Stimulated activated effector memory CD8-positive, alpha-beta T cell treated with anti-CD3 and anti-CD28 coated beads, Interleukin-12 subunit alpha, Interleukin-12 subunit beta, amount 100 ng/mL, for 72 hours (primary cell): ENCODE measurements at regions not wholly inside any gene's neighbourhood (a gene's known extent, or its start where the extent isn't known, plus 50 kb on each side); places are given as distances from the start of the nearest gene placed in this dataset.
"Not testable (repeated sequence)": the region's sequence is repeated elsewhere in the genome, so short reads cannot be mapped to it uniquely, and the experiment has no call there.

Experiments
- ATAC-seq: fragments of 150-1000 bp; cut with Tn5 transposase; 2 replicates; pipeline ENCODE4 v1.10.0; 2021
- DNase-seq, 2 donors: peaks; one replicate each; pipeline ENCODE4 v3.0.0; 2021 to 2022; ENCODE audit warnings: low spot score in 2 of 2
- H3K27ac Mint-ChIP-seq: one replicate; pipeline ENCODE4 v1.8.0; 2022; ENCODE audit warnings: mild to moderate bottlenecking, mixed read lengths
- H3K36me3 Mint-ChIP-seq: one replicate; pipeline ENCODE4 v1.8.0; 2022; ENCODE audit warnings: mild to moderate bottlenecking, mixed read lengths
- H3K4me1 Mint-ChIP-seq: one replicate; pipeline ENCODE4 v1.8.0; 2022; ENCODE audit warnings: mixed read lengths
- H3K4me3 Mint-ChIP-seq: one replicate; pipeline ENCODE4 v1.8.0; 2022; ENCODE audit warnings: mild to moderate bottlenecking, mixed read lengths
- H3K9me3 Mint-ChIP-seq: one replicate; pipeline ENCODE4 v1.8.0; 2022; ENCODE audit warnings: mixed read lengths

DNA sequence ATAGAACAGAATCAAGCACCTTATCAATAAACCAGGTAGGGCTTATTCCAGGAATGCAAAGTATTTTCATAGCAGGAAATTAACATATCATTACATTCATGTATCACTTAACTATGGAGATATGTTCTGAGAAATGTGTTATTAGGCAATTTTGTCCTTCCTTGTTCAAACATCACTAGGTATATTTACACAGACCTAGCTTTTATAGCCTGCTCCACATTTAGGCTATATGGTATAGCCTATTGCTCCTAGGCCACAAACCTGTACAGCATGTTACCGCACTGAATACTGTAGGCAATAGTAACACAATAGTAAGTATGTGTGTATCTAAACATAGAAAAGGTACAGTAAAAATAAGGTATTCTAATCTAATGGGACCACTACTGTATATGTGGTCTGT, 82.8 kb upstream of the KCTD1 start:
- Mint-ChIP-seq H3K4me3 (no peak overlapping the region), H3K4me1 (no peaks in the 10 kb centered on the region), H3K27ac (no peak overlapping the region), H3K36me3 (no peaks in the 10 kb centered on the region), H3K9me3 (no peaks in the 10 kb centered on the region)
- DNase-seq (no peak), ATAC-seq (no peak)

DNA sequence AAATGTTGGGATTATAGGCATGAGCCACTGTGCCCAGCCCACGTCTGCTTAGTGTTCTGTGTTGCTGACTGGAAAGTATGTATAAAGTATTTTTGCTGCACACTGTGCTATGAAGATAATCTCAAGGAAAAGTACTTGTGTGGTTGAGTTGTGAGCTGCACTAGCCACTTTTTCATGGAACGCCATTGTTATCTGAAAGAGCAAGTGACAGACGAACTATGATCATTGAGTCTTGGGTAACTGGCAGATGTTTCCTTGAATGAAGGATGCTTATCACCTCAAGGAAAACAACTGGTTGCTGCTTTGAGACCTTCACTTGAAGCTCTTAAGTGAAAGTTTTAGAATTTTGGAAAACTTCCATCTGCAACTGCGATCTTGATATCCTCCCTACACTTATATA, 82.2 kb upstream of the KCTD1 start:
- H3K4me1 Mint-ChIP-seq: no peaks in the 10 kb centered on the region
- H3K4me3 Mint-ChIP-seq: no peak overlapping the region
- peaks cover 2% of the 10 kb centered on the region for H3K9me3 Mint-ChIP-seq
- H3K27ac Mint-ChIP-seq: no peak overlapping the region
- ATAC-seq: no peak
- no peaks in the 10 kb centered on the region for H3K36me3 Mint-ChIP-seq
- DNase-seq: no peak

DNA sequence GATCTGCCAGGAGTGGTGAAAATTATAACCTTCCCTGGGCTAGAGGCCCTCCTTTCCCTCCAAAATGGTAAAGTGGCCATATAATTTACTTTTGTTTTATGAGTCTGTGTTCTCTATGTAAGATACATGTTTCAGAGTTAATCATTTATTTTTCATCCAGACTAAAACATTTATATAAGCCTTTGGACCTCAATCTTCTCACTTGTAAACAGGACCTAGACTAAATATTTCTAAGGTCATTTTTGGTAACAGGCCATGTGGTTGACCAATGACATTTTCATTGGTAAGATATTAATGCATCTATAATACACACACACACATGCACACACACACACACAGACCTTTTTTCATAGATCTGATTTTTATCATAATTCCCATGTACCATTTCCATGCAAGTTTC, 79.7 kb upstream of the KCTD1 start:
- no peak for ATAC-seq
- no peak for DNase-seq
- Mint-ChIP-seq H3K4me3 (no peak overlapping the region), H3K4me1 (no peaks in the 10 kb centered on the region), H3K9me3 (peaks cover 17% of the 10 kb centered on the region), H3K36me3 (no peaks in the 10 kb centered on the region), H3K27ac (no peak overlapping the region)

DNA sequence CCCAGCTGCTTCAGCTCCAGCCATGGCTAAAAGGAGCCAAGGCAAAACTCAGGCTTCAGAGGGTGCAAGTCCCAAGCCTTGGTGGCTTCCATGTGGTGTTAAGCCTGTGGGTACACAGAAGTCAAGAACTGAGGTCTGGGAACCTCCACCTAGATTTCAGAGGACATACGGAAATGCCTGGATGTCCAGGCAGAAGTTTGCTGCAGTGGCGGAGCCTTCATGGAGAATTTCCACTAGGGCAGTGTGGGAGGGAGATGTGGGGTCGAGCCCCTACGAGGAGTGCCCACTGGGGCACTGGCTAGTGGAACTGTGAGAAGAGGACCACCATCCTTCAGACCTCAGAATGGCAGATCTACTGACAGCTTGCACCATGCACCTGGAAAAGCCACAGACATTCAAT, 76.1 kb upstream of the KCTD1 start:
- ATAC-seq (no peak), DNase-seq (no peak)
- H3K4me3 Mint-ChIP-seq: no peak overlapping the region
- no peak overlapping the region for H3K27ac Mint-ChIP-seq
- H3K9me3 Mint-ChIP-seq: peaks cover 18% of the 10 kb centered on the region
- H3K36me3 Mint-ChIP-seq: no peaks in the 10 kb centered on the region
- no peaks in the 10 kb centered on the region for H3K4me1 Mint-ChIP-seq

DNA sequence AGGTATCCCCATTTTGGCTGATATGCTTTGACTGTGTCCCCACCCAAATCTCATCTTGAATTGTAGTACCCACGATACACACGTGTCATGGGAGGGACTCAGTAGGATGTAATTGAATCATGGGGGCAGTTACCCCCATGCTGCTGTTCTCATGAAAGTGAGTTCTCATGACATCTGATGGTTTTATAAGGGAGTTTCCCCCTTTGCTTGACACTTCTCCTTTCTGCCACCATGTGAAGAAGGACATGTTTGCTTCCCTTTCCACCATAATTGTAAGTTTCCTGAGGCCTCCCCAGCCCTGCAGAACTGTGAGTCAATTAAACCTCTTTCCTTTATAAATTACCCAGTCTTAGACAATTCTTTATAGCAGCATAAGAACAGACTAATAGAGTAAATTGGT, 75.0 kb upstream of the KCTD1 start:
- H3K36me3 Mint-ChIP-seq, ATAC-seq, H3K4me3 Mint-ChIP-seq, H3K4me1 Mint-ChIP-seq, H3K27ac Mint-ChIP-seq, DNase-seq: not testable (repeated sequence)
- peaks cover 18% of the 10 kb centered on the region for H3K9me3 Mint-ChIP-seq

DNA sequence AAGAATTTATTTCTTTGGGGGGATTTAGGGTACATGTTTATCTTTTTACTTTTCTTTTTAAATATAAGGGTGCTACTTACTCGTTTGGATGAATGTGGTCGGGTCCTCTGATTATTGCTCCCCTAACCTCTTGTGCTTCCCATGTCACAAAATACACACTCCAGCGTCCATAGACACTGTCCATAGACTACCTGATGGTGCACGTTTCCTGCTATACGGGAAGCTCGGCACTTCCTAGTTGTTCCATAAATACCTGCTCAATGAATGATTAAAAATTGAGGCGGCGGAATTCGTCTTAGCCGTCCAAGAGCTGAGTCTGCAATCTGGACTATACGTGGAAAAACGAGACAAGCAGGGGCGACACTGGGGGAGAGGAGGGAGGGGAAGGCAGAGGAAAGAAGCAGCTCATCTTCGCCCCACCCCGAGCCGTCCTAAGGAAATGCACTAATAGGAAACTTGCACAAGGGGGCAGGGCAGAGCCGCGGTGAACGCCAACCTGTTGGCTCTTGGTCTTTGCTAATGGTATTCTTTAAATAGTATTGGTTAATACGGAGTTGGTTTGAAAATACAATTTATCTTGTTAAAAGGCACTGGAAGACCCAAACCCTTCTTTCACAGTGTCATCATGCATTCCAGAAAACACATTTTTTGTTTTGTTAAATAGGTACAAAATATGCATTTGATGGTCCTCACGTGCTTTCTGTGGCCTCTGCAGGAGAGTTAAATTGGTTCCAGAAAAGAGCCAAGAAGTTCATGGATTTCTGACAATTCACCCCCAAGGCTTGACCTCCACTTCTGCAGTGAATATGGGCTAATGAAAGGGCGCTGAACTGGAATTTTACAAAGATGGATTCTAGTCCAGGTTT, 73.0 kb upstream of the KCTD1 start:
- peak; percentile 46 for ATAC-seq
- Mint-ChIP-seq H3K4me3 (no peak overlapping the region), H3K27ac (no peak overlapping the region), H3K36me3 (no peaks in the 10 kb centered on the region), H3K4me1 (no peaks in the 10 kb centered on the region), H3K9me3 (peaks cover 20% of the 10 kb centered on the region)
- DNase-seq: peak in 1 of 2 donors; percentile 50

DNA sequence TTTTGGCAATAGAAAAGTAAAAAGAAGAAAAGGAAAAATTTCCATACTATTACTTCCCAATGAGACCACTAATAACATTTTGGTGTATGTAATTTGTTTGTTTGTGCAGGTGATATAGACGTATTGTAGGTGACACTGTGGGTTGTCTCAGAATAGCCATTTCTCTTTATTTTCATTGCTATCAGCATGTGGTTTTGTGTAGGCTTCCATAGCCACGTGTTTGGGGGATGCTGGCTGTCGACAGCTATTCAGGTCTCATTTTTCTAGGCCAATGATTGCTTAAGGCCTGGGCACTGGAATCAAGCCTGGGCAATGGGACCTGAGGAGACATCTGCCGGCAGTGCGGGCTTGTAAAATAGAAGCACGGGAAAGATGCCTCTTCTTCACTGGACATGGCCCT, 71.0 kb upstream of the KCTD1 start:
- H3K9me3 Mint-ChIP-seq: peaks cover 12% of the 10 kb centered on the region
- DNase-seq (no peak), ATAC-seq (no peak)
- no peaks in the 10 kb centered on the region for H3K4me1 Mint-ChIP-seq
- H3K27ac Mint-ChIP-seq: no peak overlapping the region
- H3K4me3 Mint-ChIP-seq: no peak overlapping the region
- H3K36me3 Mint-ChIP-seq: no peaks in the 10 kb centered on the region

DNA sequence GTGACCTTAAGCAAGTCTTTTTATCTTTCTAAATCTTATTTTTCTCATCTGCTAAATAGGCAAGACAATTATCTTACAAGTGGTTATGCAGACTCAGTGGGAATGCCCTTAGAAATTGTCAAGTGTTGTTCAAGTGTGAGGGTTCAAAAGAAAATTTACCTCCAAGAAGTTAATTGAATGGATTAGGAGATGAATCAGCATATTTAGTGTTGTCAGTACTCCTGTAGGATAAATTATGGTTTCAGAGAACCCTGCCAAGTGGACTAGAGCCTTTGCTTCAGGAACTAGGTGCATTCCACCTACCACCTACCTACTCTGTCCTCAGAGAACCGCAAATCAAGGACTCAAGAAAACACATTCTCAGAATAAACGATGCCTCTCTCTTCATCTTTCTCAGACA, 69.8 kb upstream of the KCTD1 start:
- ATAC-seq: no peak
- Mint-ChIP-seq H3K4me3 (no peak overlapping the region), H3K9me3 (peaks cover 5% of the 10 kb centered on the region), H3K4me1 (no peaks in the 10 kb centered on the region), H3K36me3 (no peaks in the 10 kb centered on the region), H3K27ac (no peak overlapping the region)
- DNase-seq: no peak

DNA sequence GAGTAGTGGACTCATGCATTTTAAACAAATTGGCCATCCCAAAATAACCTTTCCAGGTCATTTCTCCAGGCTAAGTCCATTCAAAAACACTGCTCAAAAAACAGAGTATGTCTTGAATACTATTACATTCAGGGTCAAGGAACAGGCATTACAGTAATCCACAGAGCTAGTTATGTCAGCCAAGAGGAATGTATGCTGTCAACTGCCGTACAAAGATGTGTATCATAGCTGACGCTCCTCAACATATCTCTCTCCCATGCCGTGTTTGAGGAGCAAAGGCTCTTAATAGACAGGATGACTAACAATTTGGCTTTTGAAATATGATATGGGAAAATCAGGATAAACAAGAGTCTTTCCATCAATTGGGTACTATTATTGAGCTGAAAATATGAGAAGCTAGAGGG, 68.8 kb upstream of the KCTD1 start:
- no peak overlapping the region for H3K4me3 Mint-ChIP-seq
- no peaks in the 10 kb centered on the region for H3K36me3 Mint-ChIP-seq
- ATAC-seq (no peak), DNase-seq (no peak)
- peaks cover 2% of the 10 kb centered on the region for H3K9me3 Mint-ChIP-seq
- H3K27ac Mint-ChIP-seq: no peak overlapping the region
- no peaks in the 10 kb centered on the region for H3K4me1 Mint-ChIP-seq

DNA sequence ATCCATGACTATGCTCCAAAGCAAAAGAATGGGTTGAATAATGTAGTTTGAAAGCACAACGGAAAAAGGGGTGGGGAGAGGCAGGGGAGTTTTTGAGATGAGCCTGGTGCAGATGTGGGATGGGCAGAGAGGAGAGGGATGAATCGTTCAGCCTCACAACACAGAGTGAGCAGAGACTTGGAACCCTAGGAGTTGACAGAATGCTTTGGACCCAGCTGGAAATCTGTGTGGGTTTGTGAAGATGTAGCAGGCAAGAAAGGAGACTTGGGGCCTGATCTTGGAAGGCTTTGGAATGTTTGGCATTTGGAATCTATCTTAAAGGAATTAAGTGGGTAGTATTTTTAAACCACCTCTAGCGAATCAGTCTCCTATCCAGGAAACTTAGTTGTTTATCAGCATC, 66.0 kb upstream of the KCTD1 start:
- H3K36me3 Mint-ChIP-seq: no peaks in the 10 kb centered on the region
- H3K27ac Mint-ChIP-seq: no peak overlapping the region
- peaks cover 2% of the 10 kb centered on the region for H3K9me3 Mint-ChIP-seq

More for the DNA sequence above, 66.0 kb upstream of the KCTD1 start:
- no peaks in the 10 kb centered on the region for H3K4me1 Mint-ChIP-seq
- DNase-seq (no peak), ATAC-seq (no peak)
- no peak overlapping the region for H3K4me3 Mint-ChIP-seq
